ENCODE measurements at regions not wholly inside any gene's neighbourhood (a gene's known extent, or its start where the extent isn't known, plus 50 kb on each side); places are given as distances from the start of the nearest gene placed in this dataset.

DNA sequence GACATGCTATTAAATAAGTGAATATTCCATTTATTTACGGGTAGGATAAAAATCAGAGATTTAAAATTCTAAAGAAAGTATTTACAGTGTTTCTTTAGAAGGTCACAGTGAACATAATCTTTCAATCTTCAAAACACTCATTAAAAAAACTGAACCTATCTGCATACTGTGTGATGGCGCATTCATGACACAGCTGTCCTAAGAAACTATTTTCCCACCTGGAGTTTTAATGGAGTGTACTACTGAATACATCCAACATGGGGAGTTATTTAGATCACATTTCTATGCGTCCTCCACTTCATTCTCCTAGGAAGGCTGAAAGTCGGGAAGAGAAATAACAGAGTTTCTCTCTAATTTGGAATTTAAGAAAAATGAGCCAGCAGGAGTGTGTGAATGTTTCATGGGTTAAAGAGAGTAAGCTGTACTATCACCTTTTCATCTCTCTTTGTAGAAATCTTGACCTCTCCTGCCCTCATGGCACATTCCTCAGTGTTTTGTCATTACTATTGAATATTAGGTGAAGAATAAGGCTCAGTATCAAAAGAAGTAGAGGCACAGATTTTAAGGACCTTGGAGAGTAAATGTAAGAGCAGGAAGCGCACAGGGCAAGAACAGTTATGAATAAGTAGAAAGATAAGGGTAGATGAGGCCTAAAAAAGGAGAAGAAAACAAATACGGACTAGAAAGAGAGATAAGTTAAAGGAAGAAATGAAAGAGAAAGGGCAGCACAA, 551.2 kb upstream of the TUSC1 start:
- TF ChIP-seq, protein P1, sequence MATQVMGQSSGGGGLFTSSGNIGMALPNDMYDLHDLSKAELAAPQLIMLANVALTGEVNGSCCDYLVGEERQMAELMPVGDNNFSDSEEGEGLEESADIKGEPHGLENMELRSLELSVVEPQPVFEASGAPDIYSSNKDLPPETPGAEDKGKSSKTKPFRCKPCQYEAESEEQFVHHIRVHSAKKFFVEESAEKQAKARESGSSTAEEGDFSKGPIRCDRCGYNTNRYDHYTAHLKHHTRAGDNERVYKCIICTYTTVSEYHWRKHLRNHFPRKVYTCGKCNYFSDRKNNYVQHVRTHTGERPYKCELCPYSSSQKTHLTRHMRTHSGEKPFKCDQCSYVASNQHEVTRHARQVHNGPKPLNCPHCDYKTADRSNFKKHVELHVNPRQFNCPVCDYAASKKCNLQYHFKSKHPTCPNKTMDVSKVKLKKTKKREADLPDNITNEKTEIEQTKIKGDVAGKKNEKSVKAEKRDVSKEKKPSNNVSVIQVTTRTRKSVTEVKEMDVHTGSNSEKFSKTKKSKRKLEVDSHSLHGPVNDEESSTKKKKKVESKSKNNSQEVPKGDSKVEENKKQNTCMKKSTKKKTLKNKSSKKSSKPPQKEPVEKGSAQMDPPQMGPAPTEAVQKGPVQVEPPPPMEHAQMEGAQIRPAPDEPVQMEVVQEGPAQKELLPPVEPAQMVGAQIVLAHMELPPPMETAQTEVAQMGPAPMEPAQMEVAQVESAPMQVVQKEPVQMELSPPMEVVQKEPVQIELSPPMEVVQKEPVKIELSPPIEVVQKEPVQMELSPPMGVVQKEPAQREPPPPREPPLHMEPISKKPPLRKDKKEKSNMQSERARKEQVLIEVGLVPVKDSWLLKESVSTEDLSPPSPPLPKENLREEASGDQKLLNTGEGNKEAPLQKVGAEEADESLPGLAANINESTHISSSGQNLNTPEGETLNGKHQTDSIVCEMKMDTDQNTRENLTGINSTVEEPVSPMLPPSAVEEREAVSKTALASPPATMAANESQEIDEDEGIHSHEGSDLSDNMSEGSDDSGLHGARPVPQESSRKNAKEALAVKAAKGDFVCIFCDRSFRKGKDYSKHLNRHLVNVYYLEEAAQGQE (IDR thresholded peaks at IDR 0.05; ENCODE audit: low read depth, low read length) = peak; percentile 71
- TF ChIP-seq EZH2phosphoT487 (IDR thresholded peaks at IDR 0.05; ENCODE audit: borderline replicate concordance, low read depth) (no peak), TAF1 (IDR thresholded peaks at IDR 0.05; ENCODE audit: borderline replicate concordance, low read depth, low read length) (no peak)
- WGBS (ENCODE audit: low lambda C conversion rate) = 85% methylated on average over 6 of the region's 6 CpGs
- Histone ChIP-seq H4K20me1 (ENCODE audit: insufficient read depth) (no peaks in the 10 kb centered on the region), H3K9me3 (no peaks in the 10 kb centered on the region), H3K4me3 (ENCODE audit: low read depth in 2 of 2, low read length in 1 of 2) (no peak overlapping the region), H3K79me2 (ENCODE audit: insufficient read depth) (no peaks in the 10 kb centered on the region), H3F3A (replicated peaks; ENCODE audit: insufficient read depth) (no peaks in the 10 kb centered on the region), H3K36me3 (replicated peaks in 1 of 2; ENCODE audit: control insufficient read depth in 1 of 2, insufficient read depth in 2 of 2, low read length in 1 of 2) (no peaks in the 10 kb centered on the region), H3K4me2 (no peak overlapping the region), H3K9me2 (no peaks in the 10 kb centered on the region), H3K27ac (ENCODE audit: low read depth in 2 of 2, low read length in 1 of 2) (no peak overlapping the region), H3K27me3 (ENCODE audit: insufficient read depth) (no peaks in the 10 kb centered on the region), H2AFZ (ENCODE audit: low read depth) (no peak overlapping the region), H3K9ac (no peak overlapping the region), H3K4me1 (ENCODE audit: control insufficient read depth in 1 of 2, insufficient read depth in 2 of 2, low read depth in 1 of 2, low read length in 1 of 2) (no peaks in the 10 kb centered on the region)
- no peak for DNase-seq
- POLR2A ChIA-PET = no interaction called here
- CTCF ChIA-PET = no interaction called here

DNA sequence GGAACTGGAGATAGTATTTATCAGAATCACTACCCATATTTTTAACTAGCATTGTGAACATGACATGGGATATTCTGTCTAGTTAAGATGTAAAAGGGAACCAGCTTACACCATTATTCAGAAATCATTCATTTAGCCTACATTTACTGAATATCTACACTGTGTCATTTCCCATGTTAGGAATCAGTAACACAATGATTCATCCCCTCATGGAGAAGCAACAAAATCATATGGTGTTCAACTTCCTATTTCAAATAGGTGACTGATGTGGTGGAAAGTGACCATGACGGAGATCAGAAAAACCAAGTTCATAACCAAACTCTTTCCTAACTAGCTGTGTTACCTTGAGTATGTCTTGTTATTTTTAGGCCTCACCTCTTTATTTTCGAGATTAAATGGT, 550.0 kb upstream of the TUSC1 start:
- Histone ChIP-seq H3K36me3 (replicated peaks in 1 of 2; ENCODE audit: control insufficient read depth in 1 of 2, insufficient read depth in 2 of 2, low read length in 1 of 2) (no peaks in the 10 kb centered on the region), H3K27ac (ENCODE audit: low read depth in 2 of 2, low read length in 1 of 2) (no peak overlapping the region), H3K9me2 (no peaks in the 10 kb centered on the region), H3K4me3 (ENCODE audit: low read depth in 2 of 2, low read length in 1 of 2) (no peak overlapping the region), H3K9ac (no peak overlapping the region), H3K9me3 (no peaks in the 10 kb centered on the region), H3K4me1 (ENCODE audit: control insufficient read depth in 1 of 2, insufficient read depth in 2 of 2, low read depth in 1 of 2, low read length in 1 of 2) (no peaks in the 10 kb centered on the region), H2AFZ (ENCODE audit: low read depth) (no peak overlapping the region), H3K79me2 (ENCODE audit: insufficient read depth) (no peaks in the 10 kb centered on the region), H3F3A (replicated peaks; ENCODE audit: insufficient read depth) (no peaks in the 10 kb centered on the region), H3K27me3 (ENCODE audit: insufficient read depth) (no peaks in the 10 kb centered on the region), H3K4me2 (no peak overlapping the region), H4K20me1 (ENCODE audit: insufficient read depth) (no peaks in the 10 kb centered on the region)
- 50% methylated on average over 2 of the region's 2 CpGs for WGBS (ENCODE audit: low lambda C conversion rate)
- no peak for DNase-seq
- ChIA-PET CTCF (no interaction called here), POLR2A (no interaction called here)
- no peak for TF ChIP-seq POLR2AphosphoS5 (IDR thresholded peaks at IDR 0.05; ENCODE audit: low read depth, low read length)
- no peak for TF ChIP-seq YY1 (IDR thresholded peaks at IDR 0.05; ENCODE audit: low read depth)

DNA sequence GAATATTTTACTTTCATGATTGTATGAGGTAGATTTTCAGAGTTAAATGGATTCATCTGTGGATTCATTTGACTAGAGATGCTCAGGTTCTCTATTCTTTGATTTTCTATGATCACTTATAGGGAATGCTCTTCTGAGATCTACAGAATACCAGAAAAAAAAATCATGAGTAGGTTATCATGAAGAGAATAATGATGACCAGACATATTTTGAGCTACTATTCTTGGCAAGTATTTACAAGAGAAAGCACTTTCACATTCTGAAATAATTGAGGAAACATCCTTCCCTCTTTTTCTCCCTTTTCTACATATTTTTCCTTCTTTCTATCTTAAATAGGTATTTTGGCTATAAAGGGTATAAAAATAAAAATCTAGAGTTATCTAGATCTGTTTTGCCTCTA, 543.0 kb upstream of the TUSC1 start:
- ChIA-PET POLR2A (no interaction called here), CTCF (interaction anchor here (2.0 kb wide), 1 partner anchor 256 kb away, joined by 4 read pairs; no protein-coding TSS in a partner anchor)
- H3K79me2 ChIP-seq (ENCODE audit: insufficient read depth) = no peaks in the 10 kb centered on the region
- no peaks in the 10 kb centered on the region for H3F3A ChIP-seq (replicated peaks; ENCODE audit: insufficient read depth)
- no peak overlapping the region for H3K4me2 ChIP-seq
- no peaks in the 10 kb centered on the region for H4K20me1 ChIP-seq (ENCODE audit: insufficient read depth)
- H3K36me3 ChIP-seq (replicated peaks in 1 of 2; ENCODE audit: control insufficient read depth in 1 of 2, insufficient read depth in 2 of 2, low read length in 1 of 2) = no peaks in the 10 kb centered on the region
- H3K4me1 ChIP-seq (ENCODE audit: control insufficient read depth in 1 of 2, insufficient read depth in 2 of 2, low read depth in 1 of 2, low read length in 1 of 2) = no peaks in the 10 kb centered on the region
- no peaks in the 10 kb centered on the region for H3K27me3 ChIP-seq (ENCODE audit: insufficient read depth)
- no peak for DNase-seq
- no peak overlapping the region for H3K27ac ChIP-seq (ENCODE audit: low read depth in 2 of 2, low read length in 1 of 2)
- H3K4me3 ChIP-seq (ENCODE audit: low read depth in 2 of 2, low read length in 1 of 2) = no peak overlapping the region
- no peaks in the 10 kb centered on the region for H3K9me2 ChIP-seq
- no peak overlapping the region for H2AFZ ChIP-seq (ENCODE audit: low read depth)
- no peak overlapping the region for H3K9ac ChIP-seq
- no peaks in the 10 kb centered on the region for H3K9me3 ChIP-seq
- TF ChIP-seq MXI1 (IDR thresholded peaks at IDR 0.05; ENCODE audit: low read depth, low read length) = no peak
- TF ChIP-seq, protein P1 (IDR thresholded peaks at IDR 0.05; ENCODE audit: low read depth, low read length) = no peak
- TF ChIP-seq, protein P2, sequence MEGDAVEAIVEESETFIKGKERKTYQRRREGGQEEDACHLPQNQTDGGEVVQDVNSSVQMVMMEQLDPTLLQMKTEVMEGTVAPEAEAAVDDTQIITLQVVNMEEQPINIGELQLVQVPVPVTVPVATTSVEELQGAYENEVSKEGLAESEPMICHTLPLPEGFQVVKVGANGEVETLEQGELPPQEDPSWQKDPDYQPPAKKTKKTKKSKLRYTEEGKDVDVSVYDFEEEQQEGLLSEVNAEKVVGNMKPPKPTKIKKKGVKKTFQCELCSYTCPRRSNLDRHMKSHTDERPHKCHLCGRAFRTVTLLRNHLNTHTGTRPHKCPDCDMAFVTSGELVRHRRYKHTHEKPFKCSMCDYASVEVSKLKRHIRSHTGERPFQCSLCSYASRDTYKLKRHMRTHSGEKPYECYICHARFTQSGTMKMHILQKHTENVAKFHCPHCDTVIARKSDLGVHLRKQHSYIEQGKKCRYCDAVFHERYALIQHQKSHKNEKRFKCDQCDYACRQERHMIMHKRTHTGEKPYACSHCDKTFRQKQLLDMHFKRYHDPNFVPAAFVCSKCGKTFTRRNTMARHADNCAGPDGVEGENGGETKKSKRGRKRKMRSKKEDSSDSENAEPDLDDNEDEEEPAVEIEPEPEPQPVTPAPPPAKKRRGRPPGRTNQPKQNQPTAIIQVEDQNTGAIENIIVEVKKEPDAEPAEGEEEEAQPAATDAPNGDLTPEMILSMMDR (IDR thresholded peaks at IDR 0.05) = no peak
- TF ChIP-seq RFX5 (IDR thresholded peaks at IDR 0.05; ENCODE audit: low read length) = no peak
- no peak for TF ChIP-seq FOSL2 (IDR thresholded peaks at IDR 0.05; ENCODE audit: borderline replicate concordance, low read depth)
- TF ChIP-seq, protein P3, sequence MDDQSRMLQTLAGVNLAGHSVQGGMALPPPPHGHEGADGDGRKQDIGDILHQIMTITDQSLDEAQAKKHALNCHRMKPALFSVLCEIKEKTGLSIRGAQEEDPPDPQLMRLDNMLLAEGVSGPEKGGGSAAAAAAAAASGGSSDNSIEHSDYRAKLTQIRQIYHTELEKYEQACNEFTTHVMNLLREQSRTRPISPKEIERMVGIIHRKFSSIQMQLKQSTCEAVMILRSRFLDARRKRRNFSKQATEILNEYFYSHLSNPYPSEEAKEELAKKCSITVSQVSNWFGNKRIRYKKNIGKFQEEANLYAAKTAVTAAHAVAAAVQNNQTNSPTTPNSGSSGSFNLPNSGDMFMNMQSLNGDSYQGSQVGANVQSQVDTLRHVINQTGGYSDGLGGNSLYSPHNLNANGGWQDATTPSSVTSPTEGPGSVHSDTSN (IDR thresholded peaks at IDR 0.05) = no peak

Data from SK-N-SH (cell line).